CD1c-positive myeloid dendritic cell (primary cell): ENCODE measurements at regions not wholly inside any gene's neighbourhood (a gene's known extent, or its start where the extent isn't known, plus 50 kb on each side); places are given as distances from the start of the nearest gene placed in this dataset.

Experiments used
- DNase-seq: peaks from one replicate; pipeline ENCODE4 v3.0.0-alpha.2; 2016; ENCODE audit errors: extremely low spot score

- DNase-seq: no peak
Observed at GRCh38 chr5:174191076-174191475, 145.6 kb downstream of the NSG2 start.

DNA sequence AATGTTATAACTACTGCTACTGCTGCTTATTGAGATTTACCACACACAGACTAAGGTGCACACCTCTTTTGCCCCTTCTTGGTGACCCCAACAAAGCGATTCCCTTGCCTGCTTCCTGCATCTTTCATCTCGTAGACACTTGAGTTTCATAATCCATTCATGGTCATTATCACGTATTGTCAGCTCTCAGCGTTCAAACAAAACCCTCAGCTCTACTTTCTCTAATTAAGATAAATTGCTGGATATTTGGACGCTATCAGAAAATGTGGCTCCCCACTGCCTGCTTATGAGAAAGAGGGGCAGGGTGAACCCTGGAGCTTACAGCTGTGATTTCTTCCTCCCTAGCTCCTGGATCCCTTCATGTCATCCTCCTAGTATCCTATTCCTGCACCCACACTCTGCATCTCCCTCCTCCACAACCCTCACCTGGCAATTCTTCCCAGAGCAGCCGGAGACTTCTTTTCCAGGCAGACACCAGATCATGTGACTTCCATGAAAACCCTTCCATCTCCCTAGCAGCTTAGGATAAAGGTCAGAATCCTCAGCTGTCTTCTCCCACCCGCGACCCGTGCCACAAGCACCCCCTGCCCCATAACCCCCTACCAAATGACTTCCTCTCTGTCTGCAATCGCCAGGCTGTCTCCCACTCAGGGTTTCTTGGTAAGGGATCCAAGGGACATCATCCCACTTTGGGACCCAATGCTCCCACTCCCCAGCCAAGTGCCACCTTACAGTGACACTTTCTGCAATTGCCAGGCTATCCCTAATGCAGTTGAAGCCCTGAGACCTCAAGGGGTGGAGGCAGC, 146.5 kb downstream of the NSG2 start:
- no peak for DNase-seq

DNA sequence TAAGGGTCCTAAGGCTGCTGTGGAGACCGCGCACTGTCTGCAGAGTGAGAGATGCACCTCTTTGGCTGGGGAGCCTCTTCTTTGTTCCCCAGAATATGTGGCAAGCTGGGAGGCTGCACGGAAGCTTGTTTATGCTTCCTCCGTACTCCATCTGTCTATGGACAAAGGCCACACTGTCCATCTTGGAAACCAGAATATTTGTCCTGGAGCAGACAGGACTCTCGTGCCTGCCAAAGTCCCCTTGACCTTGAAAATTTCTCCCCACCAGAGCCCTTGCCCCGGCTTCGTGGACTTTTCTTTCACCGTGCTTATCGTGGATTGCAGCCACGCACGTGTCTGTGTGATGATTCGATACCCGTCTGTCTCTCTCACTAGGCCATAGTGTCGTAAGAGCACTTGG, 147.4 kb downstream of the NSG2 start:
- no peak for DNase-seq

DNA sequence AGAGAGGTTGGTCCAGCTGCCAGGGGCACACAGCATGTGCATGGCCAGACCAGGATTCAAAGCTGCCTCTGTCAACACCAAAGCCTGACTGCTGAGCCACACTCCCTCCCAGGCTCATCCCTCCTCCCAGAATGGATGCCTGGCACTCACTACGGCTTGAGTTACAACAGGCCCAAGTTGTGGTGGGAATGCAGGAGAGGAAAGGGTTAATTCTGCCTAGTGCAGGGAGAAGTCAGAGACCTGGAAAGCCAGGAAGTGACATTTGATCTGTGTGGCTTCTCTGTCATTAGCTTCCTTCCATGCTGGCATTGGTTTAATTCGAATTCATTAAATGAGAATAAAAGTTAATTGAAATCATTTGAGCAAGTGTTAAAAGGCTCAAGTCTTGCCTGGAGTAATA, 150.0 kb downstream of the NSG2 start:
- DNase-seq: no peak

- DNase-seq: no peak
Observed at GRCh38 chr5:174197929-174198328, 152.4 kb downstream of the NSG2 start.

GRCh38 chr5:174198541-174198940, 153.0 kb downstream of the NSG2 start:
- DNase-seq: no peak

DNA sequence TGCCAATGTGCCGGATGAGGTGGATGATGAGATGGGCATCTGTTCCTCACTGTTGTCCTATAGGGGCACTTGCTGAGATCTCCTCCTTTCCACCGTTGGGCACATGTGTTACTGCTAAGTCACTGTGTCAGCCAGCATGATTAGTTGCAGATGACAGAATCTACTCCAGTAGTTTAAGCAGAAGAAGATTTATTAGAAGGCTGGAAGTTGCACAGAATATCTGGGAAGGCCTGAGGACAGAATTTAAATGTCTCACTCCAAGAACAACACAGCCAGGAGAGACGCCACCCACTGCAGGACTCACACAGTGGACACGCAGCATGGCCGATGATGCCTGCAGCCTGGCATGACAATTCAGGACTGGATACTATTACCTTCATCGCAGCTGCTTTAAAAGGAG, 157.5 kb downstream of the NSG2 start:
- DNase-seq: no peak

DNA sequence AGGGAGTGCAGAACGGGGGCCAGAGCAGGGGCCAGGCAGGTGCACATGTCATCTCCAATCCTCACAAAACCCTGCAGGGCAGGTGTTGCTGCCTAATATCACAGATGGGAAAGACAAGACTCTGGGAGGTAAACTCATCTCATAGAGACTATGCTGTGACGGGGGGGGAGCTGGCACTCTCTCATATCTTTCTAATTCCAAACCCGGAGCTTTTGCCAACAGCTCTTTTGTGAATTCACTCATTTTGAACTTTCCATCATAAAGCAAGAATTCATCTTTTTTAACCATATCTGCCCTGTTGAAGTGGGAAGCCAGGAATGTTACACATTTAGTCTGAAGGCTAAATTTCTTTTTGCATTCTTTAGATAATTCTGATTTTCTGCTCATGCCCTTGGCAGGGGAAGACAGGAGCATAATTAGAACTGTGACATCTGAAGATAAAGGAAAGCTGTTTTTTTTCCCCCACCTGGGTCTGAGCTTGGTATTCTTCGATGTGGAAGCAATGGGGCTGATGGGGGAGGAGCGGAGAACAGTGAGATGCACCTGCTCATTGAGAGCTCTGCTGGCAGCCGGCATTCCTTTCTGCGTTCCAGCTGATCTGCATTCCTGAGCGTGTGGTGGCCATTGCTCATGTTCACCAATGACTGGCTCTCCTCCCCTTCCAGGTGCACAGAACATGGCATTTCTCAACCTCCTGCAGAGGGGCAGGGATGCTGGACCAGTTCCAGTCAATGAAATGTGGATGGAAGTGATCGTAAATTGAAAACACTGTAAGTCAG, 159.2 kb downstream of the NSG2 start:
- no peak for DNase-seq

DNA sequence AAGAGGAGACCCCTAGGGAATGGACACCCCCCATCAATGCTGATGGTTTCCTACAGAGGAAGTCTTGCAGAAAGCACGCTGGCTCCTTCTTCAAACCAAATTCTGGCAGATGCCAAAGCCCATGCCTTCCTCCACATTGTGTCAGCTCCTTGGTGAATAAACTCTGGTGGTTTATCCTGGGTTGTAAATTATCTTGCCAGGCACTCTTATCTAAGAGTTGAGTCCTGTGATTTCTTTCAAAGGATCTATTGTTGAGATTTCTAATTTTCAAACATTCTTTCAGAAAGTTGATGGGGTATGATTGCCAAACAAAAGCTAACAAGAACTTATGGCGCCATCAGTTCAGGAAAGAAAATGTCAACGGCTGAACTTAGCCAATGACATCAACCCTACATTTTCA, 160.4 kb downstream of the NSG2 start:
- no peak for DNase-seq

- no peak for DNase-seq
Observed at GRCh38 chr5:174210596-174211276, 165.2 kb downstream of the NSG2 start.

DNA sequence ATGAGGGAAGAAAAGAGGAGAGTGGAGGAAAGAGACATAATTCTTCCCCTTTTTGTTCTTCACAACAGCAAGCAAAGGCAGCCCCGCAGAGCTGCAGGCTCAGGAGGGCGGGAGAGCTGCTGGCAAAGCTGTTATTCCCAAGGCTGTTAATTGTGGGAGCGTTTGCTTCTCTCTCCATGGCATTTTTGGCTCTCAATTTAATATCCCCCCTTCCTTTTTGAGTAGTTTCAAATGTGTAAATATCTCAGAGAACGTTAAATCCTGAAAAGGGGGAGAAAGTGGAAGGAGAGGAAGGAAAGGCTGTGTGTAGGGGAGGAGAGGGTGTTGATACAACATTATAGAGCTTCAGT, 165.7 kb downstream of the NSG2 start:
- DNase-seq: no peak

GRCh38 chr5:174217527-174217926, 172.0 kb downstream of the NSG2 start:
- no peak for DNase-seq

DNA sequence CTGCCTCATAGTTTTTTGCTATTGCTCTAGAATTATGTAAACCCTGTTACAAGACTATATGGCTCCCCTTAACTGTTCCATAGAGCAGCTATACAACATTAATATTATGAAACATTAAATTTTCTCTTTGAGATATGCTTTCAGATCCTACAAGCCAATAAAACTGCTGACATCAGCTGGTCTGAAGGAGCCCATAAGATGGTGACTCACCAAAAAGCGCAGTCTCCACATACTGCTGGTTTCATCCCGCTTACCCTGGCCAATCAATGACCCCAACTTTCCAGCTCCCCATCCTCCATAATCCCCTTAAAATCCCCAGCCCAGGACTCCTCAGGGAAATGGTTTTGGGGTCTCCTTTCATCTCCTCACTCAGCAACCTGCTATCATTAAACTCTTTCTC, 172.7 kb downstream of the NSG2 start:
- DNase-seq: no peak

GRCh38 chr5:174220417-174220816, 174.9 kb downstream of the NSG2 start:
- no peak for DNase-seq

GRCh38 chr5:174221436-174221835, 175.9 kb downstream of the NSG2 start:
- DNase-seq: no peak

DNA sequence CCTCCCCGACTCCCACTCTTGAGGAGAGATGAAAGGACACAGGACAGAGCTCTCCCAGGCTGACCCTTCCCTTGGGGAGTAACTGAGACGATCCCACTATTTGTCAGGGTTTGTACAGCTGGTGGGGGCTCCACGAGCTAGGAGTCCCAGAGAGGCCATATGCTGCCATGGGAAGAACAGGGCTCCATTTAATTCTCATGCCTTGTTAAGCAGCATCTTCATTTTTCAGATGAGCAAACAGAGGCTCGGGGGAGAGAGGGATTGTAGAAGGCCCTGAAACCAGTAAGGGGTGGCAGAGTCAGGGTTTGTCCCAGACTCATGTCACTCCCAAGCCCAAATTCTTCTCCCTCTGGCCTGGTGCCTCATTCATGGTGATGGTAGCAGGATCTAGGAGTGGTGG, 176.4 kb downstream of the NSG2 start:
- no peak for DNase-seq

DNA sequence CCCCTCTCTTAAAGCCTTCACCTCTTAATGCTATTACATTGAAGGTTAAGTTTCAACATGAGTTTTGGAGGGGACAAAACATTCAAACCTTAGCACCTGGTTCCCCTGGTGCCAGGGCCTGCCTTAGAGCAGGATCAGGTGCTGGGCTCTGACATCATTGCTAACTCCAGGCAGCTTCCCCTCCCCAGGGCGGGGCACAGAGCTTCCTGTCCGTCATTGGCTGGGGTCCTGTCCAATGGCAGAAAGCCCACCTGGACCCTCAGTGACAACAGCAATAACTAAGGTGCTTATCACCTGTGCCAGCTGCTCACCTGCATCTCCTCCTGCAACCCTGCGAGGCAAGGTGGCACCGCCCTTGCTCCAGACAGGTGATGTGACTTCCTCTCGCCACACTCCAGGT, 177.4 kb downstream of the NSG2 start:
- no peak for DNase-seq

DNA sequence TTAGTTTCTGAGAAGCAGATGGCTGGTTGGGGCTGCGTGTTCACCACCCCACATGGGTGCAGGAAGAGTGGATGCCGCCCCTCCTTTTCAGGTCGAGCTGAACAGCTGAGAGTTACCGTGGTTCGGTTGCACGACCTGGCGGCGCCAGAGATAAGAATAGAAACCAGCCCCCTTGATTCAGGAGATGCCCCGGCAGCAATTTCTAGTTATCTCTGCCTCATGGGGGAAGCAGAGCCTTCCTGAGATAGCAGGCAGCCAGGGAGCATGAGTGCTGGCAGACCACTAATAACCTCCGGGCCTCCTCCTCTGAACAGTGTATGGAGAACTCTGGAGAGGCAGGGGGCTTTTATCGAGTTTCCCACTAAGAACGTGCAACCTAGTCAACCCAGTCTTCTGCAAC, 177.8 kb downstream of the NSG2 start:
- DNase-seq: no peak

DNA sequence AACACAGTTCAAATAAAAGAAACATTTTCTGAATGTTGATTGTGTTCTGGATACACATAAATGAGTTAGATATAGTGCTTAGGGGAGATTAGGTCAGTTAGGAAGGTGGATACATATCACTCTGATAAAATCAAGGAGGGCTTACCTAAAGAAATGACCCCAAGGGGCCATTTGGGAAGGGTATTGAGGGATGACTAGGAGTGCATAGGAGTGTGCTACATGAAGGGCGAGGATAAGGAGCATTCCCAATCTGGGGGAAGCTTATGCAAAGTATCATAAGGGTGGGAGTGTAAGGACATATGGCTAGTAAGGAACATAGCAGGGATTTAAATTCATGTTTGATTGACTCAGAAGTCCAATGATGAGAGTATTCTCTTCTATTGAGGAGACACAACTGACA, 183.6 kb downstream of the NSG2 start:
- no peak for DNase-seq

DNA sequence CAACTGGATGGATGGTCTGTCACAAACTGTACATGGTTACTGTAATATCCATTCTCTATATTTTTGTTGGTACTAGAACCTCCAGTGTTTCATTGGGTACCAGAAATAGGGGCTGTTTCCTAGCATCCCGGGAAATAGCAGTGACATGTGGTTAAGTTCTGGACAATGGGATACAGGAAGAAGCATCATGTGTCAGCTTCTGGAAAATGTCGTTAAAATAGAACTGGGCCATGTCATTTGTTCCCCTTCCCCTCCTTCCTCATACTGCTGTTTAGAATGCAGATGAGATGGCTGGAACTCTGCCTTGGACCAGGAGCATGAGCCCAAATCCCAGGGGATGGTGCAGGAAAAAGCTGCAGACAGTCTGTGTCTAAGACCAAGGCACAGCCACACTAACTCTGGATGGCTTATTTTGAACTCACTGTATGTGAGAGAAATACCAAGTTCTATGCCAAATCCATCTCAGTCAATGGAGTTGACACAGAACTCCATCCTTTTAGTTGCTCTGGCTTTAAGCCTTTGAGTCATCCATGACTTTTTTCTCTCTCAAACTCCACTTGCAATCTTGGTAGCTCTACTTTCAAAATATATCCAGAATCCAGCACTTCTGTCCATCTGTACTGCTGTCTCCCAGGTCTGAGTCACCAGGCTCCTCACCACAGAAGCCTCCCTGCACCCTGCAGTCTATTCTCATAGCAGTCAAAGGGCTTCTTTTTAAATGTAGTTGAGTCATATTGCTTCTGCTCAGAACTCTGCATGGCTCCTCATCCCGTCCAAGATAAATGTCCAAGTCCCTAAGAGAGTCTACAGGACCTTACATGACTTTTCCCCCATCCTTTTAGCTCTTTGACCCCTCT, 184.2 kb downstream of the NSG2 start:
- no peak for DNase-seq

DNA sequence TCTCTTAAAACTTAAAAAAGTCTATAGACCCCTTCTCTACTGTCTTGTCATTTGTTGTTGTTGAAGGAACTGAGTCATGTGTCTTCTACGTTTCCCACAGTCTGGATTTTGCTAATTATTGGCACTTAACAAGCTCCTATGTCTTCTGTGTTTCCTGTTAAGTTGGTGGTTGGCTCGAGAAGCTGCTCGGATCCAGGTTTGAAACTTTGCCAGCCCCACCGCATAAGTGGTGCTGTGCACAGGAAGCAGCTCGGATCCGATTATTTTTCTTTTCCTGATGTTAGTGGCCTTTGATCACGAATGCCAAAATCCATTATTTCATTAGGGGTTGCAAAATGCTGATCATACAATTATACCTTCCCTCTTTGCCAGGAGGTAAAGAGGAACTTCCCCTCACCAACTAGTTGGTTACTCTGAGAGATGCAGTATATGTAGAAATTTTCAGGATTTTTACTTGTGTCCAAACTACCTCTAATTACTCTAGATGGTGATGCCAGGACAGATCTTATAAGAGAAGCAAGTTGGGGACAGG, 186.5 kb downstream of the NSG2 start:
- DNase-seq: no peak

DNA sequence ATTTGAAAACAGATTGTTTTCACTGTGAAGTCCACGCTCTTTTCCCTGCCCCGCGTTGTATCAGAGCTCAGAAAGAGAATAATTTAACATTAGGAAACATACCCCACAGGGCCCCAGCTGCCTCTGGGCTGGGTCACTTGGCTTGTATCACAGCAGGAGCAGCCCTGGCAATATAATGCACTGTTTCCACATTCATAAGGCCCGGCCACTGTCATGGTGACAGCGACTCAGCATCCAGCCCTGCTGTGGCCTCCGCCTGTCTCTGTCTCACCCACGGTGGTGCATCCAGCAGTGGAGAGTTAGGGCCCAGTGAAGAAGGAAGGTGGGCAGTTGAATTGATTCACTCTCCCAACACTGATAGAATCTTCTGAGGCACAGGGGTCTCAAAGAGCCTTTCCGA, 188.9 kb downstream of the NSG2 start:
- DNase-seq: no peak
